AG04450 (cell line): ENCODE measurements at regions not wholly inside any gene's neighbourhood (a gene's known extent, or its start where the extent isn't known, plus 50 kb on each side); places are given as distances from the start of the nearest gene placed in this dataset.

ENCODE experiments used
- CTCF ChIA-PET: fragments of 300-600, 350-600 bp; formaldehyde crosslinking; extraction: SDS; loops from one replicate; lab custom pipeline; 2022; ENCODE audit warnings: antibody characterized with exemption, inconsistent platforms; lab: Charles Lee
- POLR2A ChIA-PET: fragments of 350-600 bp; formaldehyde crosslinking; extraction: SDS; loops from one replicate; lab custom pipeline; 2021; ENCODE audit warnings: antibody characterized with exemption, inconsistent platforms; lab: Yijun Ruan, JAX
- DNase-seq: peaks from one replicate; pipeline ENCODE4 v3.0.0-alpha.2; 2011; ENCODE audit warnings: low read depth, low spot score
- H3K27ac ChIP-seq: one replicate; pipeline ENCODE4 v1.5.1; 2012; ENCODE audit warnings: low read depth, low read length, control low read depth
- H3K27me3 ChIP-seq: one replicate; pipeline ENCODE4 v1.6.0; 2012; ENCODE audit warnings: low read length; ENCODE audit not compliant: control insufficient read depth, insufficient read depth
- H3K4me3 ChIP-seq: 2 replicates; pipeline ENCODE4 v1.5.1; 2011; ENCODE audit warnings: mild to moderate bottlenecking, low read depth, low read length, control low read depth
- H3K9me3 ChIP-seq: 2 replicates; pipeline ENCODE4 v1.5.1; 2012; ENCODE audit warnings: low read length; ENCODE audit not compliant: control insufficient read depth, insufficient read depth
- CTCF ChIP-seq: IDR thresholded peaks from 2 replicates; pipeline ENCODE4 v1.5.1; 2011; ENCODE audit warnings: low read depth, low read length, control low read depth, inconsistent platforms

GRCh38 chr12:34336619-34337465 lies 314.5 kb downstream of the ALG10 start:
- Histone ChIP-seq H3K9me3 (peaks cover 100% of the 10 kb centered on the region), H3K27ac (no peak overlapping the region), H3K4me3 (no peak overlapping the region), H3K27me3 (no peaks in the 10 kb centered on the region)
- TF ChIP-seq CTCF, result no peak
- ChIA-PET CTCF (no interaction called here), POLR2A (no interaction called here)
- DNase-seq, result no peak

- ChIA-PET POLR2A (no interaction called here), CTCF (no interaction called here)
Measured at GRCh38 chr12:34338751-34339150, 316.5 kb downstream of the ALG10 start.

GRCh38 chr12:34339922-34340321 lies 317.6 kb downstream of the ALG10 start:
- H3K27me3 ChIP-seq, result no peaks in the 10 kb centered on the region
- ChIA-PET CTCF (interaction anchor here (0.6 kb wide), 1 partner anchor 189 kb away, joined by 9 read pairs; no protein-coding TSS in a partner anchor), POLR2A (no interaction called here)

More at GRCh38 chr12:34338751-34339150, 316.5 kb downstream of the ALG10 start:
- DNase-seq, result no peak
- Histone ChIP-seq H3K27me3 (no peaks in the 10 kb centered on the region), H3K9me3 (peaks cover 100% of the 10 kb centered on the region), H3K27ac (no peak overlapping the region), H3K4me3 (no peak overlapping the region)
- TF ChIP-seq CTCF, result no peak

GRCh38 chr12:34340534-34341361 lies 318.5 kb downstream of the ALG10 start:
- CTCF ChIA-PET, result interaction anchor here (0.6 kb wide), 1 partner anchor 190 kb away, joined by 9 read pairs; no protein-coding TSS in a partner anchor
- Histone ChIP-seq H3K4me3 (no peak overlapping the region), H3K27ac (no peak overlapping the region), H3K9me3 (peaks cover 100% of the 10 kb centered on the region), H3K27me3 (no peaks in the 10 kb centered on the region)
- POLR2A ChIA-PET, result no interaction called here
- no peak for TF ChIP-seq CTCF
- DNase-seq, result no peak

More at GRCh38 chr12:34339922-34340321, 317.6 kb downstream of the ALG10 start:
- no peak for TF ChIP-seq CTCF
- DNase-seq, result no peak
- no peak overlapping the region for H3K27ac ChIP-seq
- H3K4me3 ChIP-seq, result no peak overlapping the region
- H3K9me3 ChIP-seq, result peaks cover 100% of the 10 kb centered on the region
